NCI-H2196 treated with DMSO at 0.1 percent for 48 hours (cell line): ENCODE measurements at regions not wholly inside any gene's neighbourhood (a gene's known extent, or its start where the extent isn't known, plus 50 kb on each side); places are given as distances from the start of the nearest gene placed in this dataset.

Experiments used
- DNase-seq: peaks from one replicate; lab custom pipeline; 2025; ENCODE audit not compliant: unreplicated experiment; lab: John Stamatoyannopoulos, UW

DNA sequence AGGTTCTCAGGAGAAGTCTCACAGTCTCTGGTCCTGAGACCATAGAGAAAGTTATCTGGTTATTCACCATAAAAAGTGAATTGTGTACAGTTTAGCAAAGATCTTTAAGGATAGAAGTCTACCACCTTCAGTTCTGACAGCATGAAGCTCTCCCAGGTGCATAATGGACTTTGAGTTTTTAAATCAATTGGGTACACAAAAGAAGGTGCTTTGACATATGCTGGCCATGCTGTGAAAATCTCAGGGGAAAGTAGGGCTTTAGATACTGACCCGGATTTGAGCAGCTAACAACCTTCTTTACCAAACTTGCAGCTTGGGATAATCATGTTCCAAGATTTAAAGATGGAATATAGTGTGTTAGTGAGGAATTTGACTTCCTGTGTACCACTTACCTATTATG lies 264.2 kb downstream of the ZSWIM6 start:
- DNase-seq: no peak

DNA sequence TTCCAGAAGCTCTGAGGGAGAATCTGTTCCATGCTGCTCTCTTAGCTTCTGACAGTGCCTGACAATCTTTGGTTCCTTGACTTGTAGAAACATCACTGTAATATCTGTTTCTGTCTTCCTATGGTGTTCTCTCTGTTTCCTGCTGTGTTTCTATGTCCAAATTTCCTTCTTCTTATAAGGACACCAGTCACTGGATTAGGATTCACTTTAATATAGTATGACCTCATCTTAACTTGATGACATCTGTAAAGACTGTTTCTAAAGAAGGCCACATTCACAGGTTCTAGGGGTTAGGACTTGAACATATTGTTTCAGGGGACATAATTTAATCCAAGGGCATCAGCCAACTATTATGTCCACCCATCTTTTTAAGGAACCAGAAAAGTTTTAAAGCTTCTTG lies 265.6 kb downstream of the ZSWIM6 start:
- no peak for DNase-seq

DNA sequence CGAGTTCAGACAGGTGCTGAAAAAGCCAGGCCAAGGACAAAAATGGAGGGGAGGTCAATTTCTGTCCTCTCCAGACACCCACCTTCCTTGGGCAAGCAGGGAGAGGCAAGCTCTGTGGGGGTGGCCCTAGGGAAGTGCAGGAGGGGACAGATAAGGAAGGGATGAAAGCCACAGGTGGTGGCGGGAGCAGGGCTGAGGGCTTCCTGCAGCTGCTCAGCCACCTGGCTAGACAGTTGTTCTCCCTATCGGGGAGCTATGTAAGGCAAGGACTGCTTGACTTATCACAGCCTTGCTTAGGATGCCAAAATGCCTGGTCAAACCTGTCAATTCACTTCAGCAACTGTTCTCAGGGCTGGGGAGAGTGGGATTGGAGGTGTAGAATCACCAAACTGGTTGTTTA lies 266.1 kb downstream of the ZSWIM6 start:
- no peak for DNase-seq

DNA sequence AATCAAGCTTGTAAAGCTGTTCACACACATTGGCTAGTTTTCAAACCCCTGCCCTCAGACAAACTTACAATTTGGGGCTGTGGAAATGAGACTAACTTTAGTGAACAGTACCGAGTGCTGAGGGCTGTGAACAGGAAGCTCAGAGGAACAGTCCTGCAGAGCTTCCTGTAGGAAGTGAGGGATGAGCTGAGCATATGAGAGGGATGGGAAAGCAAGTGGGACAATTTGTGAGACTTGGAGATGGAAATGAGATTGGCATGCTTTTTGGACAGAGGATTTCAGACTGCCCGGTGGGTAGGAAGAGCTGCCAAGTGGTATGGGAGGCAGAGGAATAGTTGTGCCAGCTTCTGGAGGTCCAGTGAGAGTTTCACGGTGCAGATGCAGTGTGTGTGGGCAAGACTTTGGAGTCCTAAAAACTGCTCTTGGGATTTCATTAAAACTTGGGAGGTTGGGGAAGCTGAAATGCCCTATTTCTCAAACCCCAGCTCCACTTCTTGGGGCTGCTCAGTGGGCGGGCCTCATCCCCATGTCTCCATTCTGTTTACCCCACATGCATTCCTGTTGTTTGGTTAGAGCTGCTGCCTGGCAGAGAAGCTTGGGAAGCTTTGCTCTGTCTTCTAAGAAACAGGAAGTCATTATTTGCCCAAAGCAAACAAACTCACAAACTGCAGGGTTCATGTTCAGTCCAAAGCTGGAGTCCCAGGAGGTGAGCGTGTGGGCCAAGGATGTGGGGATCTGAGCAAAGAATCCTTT lies 267.5 kb downstream of the ZSWIM6 start:
- DNase-seq: no peak

DNA sequence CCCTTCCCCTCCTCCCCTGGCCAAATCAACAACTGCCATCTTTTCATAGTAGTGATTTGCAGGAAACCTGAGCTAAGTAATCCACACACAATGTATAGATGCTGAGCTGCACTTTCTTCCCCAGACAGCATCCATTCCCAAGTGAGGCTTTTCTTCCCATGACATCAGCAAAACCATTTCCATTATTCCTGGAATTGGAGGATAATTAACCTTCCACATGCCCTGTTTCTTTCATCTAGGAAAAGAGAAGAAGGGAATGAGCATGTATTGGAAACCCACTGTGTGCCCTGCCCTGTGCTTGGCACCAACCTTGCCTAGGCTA lies 268.0 kb downstream of the ZSWIM6 start:
- no peak for DNase-seq

DNA sequence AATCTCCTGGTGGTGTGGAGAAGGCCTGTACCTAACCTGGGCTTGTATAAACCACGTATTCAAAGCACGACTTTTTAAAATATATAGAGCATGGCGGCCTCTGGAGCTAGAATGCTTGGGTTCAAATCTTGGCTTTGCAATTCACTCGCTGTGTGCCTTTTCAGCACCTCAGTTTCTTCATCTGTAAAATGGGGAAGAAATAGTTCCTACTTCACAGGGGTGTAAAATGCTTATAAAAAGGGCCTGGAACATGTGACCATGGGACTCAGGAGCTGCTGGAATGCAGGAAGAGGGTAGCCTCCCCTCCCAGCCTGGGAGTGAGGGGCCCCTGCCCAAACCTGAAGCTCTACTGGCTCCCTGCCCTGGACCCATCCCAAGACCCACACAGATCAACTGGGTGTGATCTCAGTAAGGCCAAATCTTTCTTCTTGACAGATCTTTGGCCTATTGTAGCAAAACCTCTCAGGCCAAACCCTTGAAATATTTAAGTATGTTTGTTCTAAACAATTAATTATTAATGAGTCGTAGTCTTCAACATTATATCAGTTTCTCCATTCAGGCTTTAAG lies 269.0 kb downstream of the ZSWIM6 start:
- DNase-seq: no peak

DNA sequence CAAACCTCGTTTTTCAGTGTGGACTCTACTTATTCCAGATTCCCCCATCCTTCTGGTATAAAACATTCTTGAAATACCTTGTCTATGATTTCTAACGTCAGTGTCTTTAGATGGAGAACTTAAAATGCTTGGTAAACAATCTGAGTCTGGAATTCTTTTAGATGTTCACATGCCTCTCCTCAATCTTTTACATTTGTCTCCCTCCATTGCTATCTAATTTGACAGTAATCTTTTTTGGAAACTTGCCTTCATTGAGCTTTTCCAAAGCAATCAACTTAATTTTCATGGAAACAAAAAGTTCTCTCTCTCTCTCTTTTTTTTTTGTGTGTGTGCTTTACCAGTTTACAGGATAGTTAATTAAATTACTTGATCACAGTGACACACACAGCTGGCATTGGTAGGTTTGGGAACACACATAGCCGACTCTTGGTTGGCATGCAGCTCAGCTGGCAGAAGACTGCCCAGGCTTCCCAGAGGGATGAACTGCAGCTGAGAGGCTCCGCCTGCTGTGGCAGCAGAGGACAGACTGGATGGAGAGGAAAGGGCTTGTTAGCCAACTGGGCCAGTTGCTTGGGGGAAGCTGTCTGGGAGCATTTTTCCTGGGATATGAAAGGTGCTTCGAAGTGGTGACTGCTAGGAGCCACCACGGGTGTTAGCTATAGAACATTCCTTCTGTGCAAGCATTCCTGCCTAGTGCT lies 271.3 kb downstream of the ZSWIM6 start:
- DNase-seq: no peak

DNA sequence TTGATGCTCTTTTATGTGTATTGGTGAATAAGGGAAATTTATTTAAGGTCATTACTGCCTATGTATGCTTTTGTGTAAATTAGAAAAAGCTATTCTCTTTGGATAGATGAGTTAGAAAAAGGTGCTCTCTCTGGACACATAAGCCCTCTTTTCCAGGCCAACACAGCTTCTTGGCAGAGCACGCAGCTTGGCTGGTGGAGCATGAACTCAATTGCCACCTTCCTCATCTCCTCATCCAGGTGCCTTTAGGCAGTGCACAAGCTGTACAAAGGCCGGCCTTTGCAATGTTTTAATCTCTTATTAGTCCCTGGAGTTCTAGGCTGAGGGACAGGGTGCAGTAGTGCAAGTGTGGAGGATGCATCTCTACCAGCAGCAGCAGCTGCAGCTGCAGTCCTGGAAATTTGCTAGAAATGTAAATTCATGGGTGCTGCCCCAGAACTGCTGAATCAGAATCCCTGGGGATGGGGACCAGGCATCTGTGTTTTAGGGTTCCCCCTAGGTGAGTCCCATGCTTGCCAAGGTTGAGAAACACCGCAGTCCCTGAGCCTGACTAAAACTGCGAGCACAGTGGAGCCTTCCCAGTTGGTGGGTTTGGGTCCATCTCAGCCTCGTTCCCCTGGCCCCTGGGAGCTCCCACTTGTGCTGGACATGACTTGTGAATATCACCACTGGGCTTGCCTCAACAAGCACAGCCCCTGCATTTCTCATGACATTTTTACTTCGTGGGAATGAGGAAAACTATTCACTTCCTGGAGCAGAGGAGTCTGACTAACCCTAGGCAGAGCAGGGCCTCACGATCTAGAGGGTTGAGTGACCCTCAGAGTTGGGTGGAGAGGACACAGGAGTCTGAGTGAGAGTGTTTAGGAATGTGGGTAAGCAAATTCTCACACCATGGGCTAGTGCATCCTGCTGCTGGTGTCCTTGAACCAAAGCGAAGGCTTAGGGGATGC lies 272.3 kb downstream of the ZSWIM6 start:
- DNase-seq: no peak

DNA sequence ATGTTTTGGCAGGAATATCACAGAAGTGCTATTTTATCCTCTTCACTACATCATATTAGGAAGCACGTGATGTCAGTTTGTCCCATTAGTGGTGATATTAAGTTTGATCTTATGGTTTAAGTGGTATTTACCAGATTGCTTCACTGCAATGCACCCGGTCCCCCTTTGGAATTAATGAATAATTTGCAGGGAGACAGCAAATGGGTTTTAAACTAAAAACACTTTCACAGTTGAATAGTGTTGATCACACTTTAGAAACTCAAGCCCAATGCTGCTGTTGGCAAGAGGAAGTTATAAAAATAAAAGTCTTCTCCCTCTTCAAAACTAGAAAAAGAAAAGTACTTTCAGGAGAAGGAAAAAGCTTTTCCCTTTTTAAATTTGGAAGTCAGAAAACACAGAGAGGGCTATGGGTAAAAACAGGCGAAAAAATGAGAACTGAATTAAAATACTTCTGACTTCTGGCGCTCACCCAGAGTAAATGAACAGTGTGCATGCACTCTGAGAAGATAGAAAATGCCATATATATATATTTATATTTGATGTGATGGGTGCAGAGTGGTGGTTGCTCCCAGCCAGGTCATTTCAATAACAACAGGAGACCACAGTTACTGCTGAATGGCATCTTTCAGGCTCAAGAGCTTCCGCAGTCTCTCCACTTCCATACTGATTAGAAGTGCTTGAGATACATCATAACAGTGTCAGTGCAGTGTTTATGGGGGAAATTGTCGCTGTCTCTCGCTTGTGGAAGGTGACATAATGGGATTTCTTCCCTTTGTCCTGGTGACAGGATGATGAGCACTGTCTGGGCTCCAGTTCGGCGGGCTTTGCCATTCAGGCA lies 278.0 kb downstream of the ZSWIM6 start:
- no peak for DNase-seq

DNA sequence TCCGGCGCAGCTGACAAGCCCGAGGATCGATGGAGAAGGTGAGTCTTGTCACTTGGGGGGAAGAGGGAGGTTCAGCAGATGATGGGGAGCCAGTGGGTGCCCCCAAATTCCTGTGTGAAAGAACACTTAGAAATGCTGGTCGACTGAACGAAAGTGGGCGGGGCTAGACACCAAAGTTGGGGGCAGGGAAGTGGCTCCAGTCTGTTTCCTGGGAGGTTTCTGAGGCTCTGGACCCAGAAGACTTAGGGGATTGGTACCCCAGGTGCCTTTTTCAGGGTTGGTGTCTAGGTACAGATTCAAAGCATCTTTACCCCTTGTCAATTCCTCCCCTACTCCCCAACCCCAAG lies 278.6 kb downstream of the ZSWIM6 start:
- no peak for DNase-seq

DNA sequence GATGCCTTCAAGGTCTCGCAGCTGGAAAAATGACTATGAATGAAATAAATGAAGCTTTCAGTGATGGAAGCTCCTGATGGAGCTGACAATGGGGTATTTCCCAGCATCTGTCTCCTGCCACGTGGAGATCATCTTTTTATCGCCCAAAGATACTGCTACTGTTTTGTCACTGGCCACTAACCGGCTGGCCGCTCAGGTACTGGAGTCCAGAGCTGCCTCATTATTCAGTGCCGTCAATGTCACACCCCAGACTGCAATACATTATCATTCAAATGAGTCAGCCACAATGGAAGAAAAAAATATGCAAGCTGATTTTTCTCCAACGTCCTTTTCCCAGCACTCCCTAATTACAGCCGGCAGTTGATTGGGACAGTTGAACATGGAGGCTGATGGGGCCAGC lies 280.4 kb downstream of the ZSWIM6 start:
- DNase-seq: no peak

DNA sequence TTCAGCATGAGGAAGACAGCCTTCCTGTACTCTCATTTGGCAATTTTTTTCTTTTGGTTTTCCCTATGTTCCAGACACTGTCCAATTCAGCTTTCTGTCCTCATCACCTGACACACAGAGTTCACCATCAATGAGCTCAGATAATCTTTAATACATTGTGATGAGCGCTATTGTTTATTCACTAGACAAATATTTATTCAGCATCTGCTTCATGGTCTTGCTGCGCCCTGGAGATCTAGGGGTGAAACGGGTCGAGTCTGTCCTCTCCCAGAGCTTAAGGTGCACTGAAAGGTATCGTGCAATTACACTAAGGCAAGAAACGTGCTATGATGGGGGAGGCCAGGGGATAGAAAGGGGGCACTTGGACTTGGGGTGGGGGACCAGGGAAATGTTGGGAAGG lies 281.6 kb downstream of the ZSWIM6 start:
- no peak for DNase-seq

DNA sequence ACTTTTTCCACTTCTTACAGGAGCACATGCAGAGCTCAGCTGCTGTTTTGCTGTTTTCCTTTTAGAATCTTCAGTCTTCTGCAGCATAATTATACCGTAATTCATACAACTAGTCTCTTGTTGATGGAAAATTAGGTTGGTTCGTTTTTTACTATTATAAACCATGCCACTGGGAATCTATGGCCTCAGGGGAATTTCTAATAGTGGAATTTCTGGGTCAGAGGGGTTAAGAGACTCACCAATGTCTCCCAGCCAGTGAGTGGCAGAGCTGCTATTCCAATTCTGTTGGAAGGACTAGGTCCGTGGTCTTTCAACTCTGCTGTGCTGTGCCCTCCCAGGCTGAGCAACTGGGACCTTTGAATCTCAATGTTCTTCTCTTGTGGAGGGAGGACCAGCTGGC lies 282.5 kb downstream of the ZSWIM6 start:
- no peak for DNase-seq

DNA sequence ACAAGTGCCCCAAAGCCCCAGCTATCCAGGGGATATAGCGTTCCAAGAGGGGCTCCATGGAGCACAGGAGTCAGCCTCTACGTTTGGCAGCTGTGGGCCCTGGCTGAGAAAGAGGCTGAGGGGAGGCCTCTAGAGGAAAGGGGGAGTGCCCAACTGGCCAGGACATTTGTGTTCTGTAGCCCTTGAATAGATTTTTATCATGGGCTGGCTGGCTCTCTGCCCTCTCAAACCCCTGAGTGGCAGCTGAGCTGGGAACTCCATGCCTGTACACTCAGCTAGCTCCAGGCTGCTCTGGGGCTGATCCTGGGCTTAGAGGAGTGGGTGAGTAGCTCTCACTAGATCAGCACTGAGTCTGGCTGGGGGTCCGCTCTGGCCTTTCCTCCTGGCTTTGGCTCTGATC lies 285.0 kb downstream of the ZSWIM6 start:
- DNase-seq: no peak

DNA sequence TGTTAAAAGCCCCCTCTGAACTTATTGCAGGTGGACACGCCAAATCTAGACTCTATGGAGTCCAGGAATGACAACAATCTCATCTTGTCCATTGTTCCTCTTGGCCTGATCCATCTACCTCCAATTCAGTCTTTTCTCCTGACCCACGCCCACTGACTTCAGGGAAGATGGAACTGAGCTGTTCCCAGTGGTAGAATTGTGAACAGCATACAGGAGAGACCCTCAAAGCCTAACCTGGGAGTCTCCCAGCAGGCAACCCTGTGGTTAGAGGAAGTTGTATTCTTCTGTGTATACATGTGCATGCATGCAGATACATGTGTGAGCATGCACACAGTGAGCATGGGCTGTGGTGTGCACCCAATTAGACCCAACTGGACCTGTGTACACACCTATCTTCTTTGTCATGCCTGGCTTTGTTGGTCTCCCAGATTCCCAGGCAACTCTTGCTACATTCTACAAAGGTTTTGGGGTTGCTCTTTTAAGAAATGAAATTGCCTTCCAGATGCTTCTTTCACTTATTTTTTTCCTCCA lies 286.0 kb downstream of the ZSWIM6 start:
- DNase-seq: no peak

DNA sequence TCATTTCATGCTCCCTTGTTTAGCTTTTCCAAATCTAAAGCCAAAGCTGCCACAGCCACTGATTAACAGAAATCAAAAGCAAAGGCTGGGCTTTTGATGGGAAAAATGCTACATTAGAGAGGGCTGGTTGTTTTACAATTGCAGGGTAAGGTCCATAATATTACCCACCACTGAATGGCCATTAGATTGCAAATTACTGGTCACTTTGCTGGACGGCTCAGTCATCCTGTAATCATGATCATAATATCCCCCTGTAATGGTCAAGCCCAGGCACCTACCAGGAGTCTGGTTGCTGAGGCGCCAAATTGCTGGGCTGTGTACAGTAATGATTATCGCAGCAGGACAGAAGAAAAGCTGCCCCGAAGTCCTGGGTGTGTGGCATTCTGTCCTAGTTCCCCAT lies 286.5 kb downstream of the ZSWIM6 start:
- DNase-seq: no peak

DNA sequence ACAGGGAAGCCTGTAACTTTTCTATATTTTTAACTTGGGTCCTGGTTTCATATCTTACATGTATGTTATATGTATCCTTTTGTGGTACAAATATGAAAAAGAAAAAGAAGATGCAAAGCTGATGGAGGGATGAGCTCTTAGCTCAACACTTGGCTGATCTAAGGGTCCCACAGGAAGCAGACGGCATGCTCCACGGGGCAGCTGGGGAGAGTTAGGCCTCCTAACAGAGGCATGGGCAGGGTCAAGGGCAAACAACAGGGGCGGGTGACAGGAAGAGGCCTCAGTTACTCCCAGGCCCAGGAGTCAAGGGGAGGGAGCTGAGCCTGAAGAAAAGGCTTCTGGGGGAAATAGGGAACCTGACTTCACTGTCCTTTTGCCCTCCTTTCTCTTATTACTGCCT lies 287.2 kb downstream of the ZSWIM6 start:
- no peak for DNase-seq

DNA sequence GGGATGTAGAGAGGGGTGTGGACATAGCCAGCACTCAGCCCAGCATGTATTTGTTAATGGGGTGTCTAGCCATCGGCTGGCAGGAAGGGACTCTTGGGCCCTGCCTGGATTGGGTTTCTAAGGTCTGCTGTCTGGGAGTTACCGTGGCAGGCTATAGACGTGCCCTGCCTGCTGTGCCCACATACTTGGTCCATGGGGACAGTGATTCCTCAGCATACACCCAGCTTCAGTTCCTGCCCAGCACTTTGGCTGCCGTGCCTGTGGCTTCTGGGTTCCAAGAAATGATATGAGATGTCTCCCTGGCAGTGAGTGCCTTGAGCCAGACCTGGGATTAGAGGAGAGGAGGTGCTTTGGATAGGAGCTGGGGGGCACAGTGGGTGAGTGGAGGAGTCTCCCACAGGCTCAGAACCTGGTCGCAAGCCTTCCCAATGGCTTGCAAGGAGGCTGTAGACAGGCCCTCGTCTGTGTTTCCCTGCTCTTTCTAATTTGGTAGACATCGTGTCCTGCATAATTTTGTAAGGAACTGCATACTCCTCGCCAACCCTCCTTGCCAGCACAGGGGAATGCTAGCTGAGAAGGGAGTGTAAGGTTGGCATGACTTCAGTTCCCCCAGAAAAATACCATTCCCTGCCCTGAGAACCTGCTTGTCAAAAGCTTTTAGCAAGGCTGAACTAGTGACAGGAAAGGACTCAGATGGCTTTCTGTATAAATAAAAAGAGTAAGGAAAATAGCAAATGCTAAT lies 287.9 kb downstream of the ZSWIM6 start:
- DNase-seq: no peak

DNA sequence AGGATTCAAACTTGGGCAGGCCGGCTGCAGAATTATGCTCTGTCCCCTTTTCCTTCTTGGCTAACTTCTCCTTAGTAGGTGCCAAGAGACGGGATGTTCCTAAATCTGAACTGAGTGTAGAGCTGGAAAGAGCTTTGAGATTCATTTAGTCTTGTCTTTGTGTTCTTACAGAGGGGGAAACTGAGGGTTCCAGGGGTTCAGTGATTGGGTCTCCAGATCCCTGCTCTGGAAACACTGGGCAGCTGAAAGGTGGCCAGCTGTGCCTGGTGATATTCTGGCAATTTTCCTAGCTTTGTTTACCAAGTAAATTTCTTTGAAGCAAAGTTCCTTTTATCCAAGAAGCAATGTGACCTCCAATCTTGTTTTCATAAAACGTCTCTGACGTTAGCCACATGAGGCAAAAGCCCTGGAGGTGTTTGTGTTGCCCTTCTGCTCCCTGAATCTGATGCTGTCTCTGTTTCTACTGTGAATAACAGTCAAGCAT lies 288.7 kb downstream of the ZSWIM6 start:
- no peak for DNase-seq

DNA sequence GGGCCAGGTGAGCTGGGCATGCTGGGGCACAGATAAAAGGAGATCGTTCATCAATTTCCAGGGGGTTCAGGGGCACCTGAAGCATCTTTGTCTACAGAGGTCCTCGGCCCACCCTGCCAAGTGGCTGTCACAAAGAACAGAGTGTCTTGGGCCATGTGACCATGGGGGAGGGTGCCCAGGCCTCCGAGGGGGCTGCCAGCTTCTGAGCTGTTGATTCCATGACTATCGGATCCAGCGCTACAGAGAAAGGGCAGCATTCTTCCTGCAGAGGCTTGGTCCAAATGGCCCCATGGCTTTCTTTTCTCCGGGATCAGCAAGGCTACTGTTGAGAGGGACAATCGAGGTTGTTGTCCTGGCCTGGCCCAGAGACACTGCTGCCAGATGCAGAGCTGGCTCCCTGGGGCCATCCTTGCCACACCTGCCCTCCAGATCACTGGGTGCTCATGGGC lies 289.2 kb downstream of the ZSWIM6 start:
- no peak for DNase-seq
